Activated CD4-positive, alpha-beta T cell treated with anti-CD3 and anti-CD28 coated beads for 48 hours (primary cell): ENCODE measurements at regions not wholly inside any gene's neighbourhood (a gene's known extent, or its start where the extent isn't known, plus 50 kb on each side); places are given as distances from the start of the nearest gene placed in this dataset.

Source experiments
- DNase-seq: peaks from one replicate; pipeline ENCODE4 v3.0.0-alpha.2; 2020

DNA sequence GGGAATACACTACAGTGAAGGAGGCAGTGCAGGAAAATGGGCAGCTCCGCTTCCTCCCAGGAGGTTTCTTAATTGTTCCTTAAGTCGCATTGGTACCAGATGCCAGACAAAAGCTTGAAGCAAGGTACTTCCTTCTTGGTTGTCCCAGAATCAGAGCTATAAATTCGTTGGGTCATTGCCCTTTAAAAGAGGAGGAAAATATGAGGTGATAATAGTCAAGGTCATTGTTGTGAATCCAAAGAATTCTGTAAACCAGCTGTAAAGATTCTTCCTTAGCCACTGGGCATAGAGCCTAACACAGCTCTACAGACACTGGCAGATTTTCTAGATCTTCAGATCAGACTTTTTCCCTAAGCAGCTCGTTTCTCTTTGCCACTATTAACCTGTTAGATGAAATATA lies 444.1 kb upstream of the TLE4 start:
- no peak for DNase-seq

DNA sequence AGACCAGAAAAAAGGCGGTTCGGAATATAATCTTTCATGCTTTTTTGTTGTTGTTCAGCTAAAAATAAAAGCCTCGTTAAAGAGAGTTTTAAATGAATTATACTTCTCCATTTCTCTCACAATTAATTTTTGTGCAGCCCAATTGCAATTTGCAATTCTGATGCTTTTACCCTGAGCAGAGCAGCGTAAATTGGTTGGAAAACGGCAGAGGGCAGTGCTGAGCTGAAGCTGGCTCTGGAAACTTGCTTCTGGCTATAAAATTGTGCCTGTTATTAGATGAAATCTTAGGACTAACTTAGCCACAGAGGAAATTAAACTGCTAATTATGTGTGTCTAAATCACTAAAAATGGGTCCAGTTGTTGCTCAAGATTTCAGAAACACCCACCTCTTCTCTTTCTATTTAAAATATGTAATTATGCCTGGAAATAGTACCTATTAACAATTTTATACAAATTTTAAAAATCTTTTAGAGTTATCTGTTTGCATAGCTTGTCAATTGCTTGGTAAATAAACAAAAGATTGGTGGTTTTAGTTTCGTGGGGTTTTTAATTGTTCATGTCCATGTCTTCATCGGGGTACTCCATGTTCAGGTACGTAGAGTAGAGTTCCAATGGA lies 441.8 kb upstream of the TLE4 start:
- DNase-seq = peak; percentile 40

DNA sequence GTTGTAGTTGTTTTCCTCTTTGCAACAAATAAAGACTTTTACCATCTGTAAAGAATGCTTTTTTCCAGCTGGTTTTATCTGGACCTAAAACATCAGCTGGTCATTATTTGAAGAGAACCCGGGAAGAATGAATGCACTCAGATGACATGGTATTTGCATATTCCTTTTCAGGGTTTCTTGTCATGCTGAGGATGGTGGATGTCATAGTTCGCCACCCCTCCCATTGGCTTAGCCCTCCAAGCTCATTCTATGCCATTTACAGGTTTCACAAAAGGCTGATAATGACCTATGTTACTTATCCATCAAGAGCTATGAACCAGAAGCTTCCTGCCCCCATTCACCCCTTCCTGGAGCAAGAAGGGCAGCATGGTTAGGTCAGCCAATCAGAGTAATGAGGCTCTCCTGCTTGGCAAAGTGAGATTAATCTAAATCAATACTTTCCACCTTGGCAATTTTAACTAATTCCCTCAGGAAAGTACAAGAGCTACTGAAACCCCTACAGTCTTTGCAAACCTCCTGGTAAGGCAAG lies 440.5 kb upstream of the TLE4 start:
- no peak for DNase-seq

DNA sequence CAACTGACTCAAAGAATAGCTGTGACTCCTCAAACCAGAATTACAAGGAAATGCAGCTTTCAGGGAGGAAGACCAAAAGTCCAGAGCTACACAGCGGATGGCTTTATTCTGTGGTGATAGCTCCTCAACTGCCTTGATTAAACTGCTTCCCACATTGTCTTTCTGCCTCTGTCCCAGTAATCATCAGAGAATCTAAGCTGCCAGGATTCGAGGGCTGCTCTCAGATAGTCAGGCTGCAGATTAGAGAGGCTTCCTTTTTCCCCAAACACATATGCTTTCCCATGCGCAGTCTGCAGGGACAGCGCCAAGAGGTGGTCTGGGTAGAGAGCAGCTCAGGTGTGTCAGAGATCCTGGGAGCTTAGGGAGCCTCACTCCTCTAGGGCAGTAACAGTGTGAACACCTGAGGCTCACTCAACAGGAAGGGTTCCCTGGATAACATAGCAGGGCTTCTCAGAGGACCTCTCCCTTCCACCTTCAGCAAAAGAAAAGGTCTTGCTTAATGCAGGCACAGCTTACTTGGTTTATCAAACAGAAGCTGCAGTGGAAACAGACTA lies 439.9 kb upstream of the TLE4 start:
- DNase-seq = no peak

DNA sequence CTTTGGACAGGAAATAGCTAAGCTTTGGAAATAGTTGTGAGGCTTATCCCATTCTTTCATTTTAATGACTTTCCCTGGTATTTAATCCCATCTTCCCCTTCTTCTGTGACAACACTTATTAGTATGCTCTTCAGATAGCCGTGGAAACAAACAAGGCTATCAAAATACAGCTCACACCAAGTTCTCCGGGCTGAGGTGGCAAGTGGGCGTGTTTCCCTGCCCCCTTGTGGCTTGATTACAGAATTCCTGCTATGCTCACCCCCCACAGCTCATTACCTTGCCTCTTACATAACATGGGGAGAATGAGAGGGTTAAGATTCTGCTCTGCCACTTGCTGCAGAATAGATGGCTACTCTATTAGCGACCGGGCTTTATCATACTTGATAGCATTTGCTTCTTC lies 437.1 kb upstream of the TLE4 start:
- no peak for DNase-seq

DNA sequence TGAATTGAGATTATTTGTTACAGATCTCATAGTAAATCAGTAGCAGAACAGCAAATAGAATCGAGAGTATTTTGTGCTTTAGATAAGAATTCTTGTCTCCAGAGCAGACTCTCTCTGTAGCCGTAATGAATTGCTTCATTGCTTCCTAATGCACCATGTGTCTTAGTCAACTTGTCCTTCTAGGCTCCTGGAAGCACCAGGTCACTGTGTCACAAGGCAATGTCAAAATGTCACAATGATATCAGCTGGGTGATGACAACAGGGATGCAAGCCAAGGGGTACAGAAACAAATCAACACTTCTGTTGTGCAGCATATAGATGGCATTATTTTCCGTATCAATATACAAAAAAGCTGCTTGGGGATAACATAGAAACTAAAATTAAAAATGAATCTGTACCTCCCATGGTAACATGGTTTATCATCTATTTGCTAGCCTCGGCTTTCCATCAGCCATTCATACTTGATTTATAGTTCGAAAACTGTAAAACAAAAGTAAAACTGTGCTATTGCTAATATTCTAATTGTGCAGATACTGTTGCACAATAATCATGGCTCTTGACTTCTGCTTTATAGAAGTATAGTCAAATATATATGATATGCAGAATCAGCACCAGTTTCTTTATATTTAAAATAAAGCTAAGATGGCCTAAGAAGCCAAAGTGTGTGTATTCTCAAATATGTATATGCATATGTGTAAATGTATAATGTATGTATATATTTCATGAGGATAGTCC lies 435.9 kb upstream of the TLE4 start:
- no peak for DNase-seq

DNA sequence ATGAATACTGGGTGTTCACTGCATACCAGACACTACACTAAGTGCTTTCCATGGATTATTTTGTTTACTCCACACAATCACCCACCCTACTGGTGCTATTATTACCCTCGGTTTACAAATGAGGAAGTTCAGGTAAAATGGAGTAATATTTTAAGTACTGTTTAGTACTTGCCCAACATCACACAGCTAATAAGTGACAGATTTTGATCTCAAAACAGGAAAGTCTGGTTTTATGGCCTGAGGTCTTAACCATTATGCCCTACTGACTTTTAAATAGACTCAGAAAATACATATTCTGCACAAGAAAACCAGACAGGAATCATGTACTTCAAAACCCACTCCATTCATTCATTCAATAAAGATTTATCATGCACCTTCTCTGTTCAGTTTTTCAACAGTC lies 431.0 kb upstream of the TLE4 start:
- no peak for DNase-seq

DNA sequence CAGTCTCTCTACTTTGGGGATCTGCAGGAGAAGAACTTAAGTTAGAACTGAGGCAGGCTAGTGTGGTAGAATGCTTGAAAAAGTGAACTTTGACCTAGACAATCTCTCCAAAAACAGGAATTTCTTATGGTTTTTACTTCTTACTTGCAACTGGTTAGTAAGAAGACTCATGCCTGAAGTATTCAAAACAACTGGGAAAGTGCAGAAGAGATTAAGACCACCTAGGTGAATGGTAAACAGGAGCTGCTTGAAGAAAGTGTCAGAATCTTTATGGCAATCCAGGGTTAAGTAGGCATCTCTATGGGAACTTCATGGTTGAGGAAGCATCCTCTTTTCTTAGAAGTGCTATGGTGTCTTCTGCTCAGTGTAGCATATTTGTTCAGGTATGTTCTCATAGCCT lies 428.6 kb upstream of the TLE4 start:
- DNase-seq = no peak

DNA sequence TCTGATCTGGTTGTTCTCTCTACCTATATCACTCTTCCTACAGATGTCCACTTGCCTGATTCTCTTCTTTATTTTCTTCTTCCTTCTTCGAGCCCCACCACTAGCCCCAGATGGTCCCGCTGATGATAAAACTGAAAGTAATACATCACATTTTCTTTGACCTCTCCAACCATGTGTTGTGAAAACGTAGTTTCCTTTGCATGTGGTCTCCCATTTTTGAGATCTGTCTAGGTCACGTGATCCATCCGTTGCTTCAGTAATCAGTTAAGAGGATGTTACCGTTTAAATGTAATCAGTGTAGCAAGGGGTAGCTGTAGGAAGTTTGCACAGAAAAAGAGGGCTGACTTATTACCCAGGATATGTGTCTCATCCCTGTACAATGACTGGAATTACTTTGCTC lies 426.3 kb upstream of the TLE4 start:
- no peak for DNase-seq

DNA sequence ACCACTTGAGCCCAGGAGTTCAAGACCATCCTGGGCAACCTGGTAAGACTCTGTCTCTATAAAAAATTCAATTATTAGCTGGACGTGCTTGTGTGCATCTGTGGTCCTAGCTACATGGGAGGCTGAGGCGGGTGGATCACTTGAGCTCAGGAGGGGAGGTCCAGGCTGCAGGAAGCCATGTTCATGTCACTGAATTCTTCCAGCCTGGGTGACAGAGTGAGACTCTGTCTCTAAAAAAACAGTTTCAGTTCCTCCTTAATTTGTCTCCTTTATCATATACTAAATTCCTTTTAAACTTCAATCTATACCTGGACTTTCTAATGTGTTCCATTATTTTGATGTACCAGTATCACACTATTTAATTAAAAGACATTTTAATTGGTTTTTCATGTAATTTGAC lies 422.2 kb upstream of the TLE4 start:
- no peak for DNase-seq

DNA sequence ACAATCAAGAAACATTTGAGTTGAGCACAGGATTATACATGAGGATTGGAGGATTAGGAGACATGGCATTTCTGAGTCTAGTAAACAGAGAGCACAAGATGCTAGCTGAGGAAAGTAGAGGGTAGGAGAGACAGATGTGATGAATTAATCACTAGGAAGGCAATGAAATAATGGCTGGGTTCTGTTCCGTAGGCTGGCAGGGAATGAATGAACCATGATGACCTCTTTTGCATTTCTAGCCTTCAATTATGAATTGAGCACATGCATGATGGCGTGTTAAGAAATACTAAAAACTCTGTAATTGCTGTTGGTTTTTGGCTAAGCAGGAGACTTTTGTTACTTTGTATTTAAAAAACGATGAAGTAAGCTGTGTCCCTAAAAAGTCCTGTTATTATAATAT lies 420.0 kb upstream of the TLE4 start:
- no peak for DNase-seq

DNA sequence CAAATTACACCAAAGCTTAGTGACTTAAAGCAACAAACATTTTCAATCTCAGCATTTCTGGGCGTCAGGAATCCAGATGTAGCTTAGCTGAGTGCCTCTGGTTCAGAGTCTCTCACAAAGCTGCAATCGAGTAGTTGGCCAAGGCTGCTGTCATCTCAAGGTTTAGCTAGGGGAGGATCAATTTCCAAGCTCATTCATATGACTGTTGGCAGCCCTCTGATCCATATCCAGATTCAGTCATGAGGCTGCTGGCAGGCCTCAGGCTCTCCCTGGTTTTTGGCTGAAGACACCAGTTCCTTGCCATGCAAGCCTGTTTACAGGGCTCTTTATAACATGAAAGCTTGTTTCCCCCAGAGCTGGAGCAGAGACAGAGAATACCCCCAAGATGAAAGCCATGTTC lies 419.5 kb upstream of the TLE4 start:
- no peak for DNase-seq

DNA sequence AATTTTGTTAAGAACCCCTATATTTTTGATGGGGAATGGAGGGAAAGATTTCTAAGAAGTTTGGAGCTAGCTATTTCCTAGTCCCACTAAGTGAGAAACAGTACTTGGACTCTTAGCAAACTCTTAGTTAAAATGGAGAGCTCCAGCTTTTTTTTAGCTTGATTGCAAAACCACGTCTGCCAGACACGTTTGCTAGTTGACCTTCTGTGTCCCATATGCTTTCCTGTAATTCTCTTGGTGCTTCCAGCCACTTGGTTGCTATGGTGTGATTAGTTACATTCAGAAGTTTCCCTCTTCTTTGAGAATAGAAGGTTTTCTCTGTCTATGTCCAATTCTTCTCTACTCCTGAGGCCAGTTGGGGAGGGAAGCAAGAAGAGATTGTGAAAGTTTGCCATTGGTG lies 417.0 kb upstream of the TLE4 start:
- no peak for DNase-seq

DNA sequence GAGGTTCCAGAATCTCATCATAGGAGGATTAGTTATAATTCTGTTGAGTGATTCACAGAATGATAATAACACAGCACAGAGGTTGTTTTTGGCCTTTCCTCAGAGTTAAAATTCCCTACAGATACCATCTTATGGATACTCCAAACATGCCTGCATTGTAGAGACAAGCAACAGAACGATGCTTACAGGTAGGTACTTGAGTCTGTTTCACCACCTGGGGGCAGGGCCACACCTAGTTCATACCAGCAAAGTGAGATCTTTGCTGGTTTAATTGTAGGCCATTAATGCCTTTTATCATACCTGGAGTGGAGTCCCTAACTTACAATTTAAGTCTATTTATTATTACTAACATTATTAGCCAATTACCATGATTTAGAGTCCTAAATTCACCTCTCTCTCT lies 416.5 kb upstream of the TLE4 start:
- DNase-seq = no peak

DNA sequence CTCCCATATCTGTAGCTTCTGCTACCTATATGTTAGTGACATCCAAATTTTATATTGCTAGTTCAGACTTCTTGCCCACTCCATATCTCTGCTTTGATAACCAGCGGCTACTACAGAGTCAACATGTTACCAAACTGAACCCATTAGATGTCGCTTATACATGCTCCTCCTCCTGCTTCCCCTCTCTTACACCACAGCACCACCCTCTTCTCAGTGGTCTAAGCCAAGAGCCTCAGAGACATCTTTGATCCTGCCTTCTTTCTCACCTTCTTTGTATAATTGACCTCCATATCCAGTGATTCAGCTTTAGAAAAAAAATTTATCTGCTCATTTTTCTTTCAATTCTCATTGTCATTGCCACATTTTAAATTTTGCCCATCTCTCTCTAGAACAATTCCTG lies 408.2 kb upstream of the TLE4 start:
- no peak for DNase-seq

DNA sequence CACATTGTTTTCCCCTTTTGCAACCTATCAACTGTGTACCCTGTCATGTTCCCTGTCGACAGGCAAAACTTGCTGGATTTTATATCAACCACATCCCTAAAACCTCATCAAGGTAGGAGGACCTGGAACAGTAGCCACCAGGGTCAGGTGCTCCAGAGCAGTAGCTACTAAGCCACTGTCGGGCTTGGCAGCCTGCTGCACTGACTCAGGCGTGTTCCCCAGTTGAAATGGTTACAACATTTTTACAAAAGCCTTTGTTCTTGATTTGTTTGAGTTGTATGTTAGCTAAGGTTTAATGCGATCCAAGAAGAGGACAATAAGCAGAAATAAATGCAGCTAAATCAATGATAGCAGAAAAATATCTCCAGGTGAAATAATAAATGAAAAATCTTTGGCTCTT lies 407.4 kb upstream of the TLE4 start:
- no peak for DNase-seq

DNA sequence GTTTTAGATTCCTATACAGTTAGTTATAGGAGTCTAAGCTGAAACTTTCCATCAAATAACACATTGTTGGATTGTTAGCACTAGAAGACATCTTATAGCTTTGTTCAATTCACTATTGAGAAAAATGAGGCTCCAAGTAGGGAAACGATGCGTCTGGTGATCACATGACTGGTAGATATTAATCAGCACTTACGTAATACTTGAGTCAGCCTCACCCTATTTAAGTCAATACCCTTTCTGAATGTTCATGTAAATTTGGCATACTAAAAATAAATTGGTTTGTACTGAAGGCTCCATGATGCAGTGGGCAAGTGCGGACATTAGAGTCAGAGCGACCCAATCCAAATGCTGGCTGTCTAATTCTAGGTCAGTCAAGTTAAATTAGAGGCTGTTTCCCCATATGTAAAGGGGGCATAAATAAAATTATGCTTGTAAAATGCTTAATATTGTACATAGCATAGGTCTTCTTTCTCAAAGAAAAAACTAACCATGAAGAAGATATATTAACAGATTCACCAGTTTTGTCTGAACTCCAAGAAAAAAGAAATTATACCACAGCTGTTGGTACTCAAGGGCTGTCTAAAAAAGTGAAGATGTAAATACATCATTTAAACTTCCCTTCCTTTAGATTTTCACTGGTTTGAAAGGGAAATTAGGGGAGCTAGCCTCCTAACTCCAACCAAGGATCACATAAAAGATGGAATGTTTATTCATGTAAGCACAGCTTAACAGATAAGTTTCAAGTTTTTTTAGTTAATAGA lies 406.6 kb upstream of the TLE4 start:
- DNase-seq = no peak

DNA sequence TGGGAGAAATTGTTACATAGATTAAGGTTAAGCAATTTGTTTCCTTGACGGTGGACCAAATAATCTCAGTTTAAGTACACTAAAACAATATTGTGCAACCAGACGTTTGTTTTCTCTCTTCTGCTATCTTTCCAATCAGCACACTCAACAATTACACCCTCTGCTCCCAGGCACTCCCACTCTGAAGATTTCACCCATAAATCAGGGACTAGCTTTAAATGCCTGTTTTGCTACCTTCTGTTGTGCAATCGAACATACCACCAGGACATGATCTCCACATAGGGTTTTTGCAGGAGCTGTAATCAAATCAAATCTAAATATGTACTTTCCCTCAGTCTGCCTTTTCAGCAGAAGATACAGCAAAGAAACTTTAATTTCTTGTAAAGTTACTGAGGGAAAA lies 405.8 kb upstream of the TLE4 start:
- DNase-seq = no peak

DNA sequence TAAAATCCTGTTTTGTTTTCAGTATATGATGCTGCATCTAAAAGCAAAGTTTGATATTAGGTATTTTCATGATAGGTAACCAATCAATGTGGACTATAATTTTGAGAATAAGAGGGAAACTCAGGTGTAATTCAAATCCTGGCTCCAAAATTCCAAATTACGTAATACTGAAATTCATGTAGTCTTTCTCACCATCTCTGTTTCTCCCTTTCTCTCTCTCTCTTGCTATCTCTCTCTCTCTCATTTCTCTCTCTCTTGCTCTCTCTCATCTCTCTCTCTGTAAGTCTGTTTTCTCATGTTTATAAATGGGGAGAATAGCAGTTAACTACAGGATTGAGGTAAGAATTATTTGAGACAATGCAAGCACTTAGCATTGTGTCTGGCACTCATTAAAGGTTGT lies 401.1 kb upstream of the TLE4 start:
- DNase-seq = no peak

DNA sequence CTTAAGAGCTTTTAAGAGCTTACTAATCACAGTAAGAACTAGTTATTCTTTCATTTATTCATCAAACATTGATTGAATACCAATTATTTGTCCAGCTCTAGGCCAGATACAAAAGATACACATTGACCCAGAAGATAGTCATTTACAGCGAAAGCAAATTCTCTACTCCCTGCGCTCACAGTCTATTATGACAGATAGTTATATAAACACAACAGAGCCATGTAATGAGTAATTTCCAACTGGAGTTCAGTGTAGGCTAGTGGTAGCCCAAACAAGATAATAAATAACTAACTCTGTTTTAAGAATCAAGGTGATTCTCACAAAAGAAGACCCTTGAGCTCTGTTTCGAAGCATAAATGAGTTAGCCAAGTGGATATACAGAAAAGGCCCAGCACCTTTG lies 397.8 kb upstream of the TLE4 start:
- no peak for DNase-seq

DNA sequence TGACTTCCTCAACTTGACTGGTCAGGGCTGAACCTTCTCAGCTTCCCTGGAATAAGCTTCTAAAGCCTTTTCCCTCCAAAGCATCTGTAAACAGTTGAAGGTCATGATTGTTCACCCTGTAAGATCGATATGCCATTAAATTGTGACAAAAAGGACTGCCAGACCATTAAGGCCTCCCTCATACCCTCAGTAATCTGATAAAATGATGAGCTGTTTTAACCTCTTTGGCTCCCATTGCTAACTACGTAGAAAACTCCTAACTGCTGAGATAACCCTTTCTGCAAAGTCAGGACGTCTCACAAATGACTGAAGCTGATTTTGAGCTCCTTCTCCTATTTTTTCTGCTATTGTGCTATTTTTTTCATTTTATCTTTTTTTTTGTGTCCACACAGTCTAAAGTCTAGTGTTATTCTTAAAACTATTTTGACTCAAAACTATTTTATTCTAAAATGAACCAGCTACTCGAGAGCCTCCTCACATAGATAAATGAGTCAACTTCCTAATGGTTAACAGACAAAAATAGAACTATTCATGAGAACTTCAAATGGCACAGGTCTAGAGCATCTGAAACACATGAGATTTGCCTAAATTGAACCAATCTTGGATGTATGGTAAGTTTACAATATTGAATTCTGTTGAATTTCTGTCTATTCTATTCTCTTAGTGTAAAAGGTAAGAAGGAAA lies 395.6 kb upstream of the TLE4 start:
- DNase-seq = no peak

DNA sequence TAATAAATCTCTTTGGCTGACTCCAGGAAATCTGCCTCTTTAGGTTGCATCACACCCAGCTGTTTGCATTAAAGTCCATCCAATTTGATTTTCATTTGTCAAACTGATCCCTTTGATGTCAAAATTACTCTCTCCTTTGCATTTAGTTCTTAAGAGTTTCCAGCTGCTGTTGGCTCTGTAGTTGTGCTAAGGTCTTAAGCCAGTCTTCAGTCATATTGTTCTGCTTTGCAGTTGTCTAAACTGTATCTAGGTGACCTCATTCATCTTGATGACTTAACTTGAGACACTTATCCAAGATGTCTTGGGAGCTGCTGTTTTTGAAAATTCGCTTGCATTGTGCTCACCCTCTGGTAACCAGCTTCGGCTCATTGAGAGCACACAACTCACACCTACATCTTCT lies 386.9 kb upstream of the TLE4 start:
- DNase-seq = no peak

DNA sequence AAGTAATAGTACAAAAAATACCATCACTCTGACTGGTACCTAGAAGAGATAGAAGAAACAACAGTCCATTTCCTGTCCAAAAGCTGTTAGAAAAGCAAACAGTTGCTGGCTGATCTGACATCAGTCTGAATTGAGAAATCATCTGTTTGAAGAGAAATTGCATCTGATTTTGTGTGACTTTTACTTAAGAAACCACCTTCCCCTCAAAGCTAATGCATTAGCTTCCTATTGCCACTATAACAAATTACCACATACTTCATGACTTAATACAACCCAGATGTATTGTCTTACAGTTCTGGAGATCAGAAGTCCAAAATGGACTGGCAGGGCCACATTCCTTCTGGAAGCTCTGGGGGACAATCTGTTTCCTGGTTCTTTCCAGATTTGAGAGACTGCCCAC lies 385.9 kb upstream of the TLE4 start:
- no peak for DNase-seq
